ENCODE measurements at regions not wholly inside any gene's neighbourhood (a gene's known extent, or its start where the extent isn't known, plus 50 kb on each side); places are given as distances from the start of the nearest gene placed in this dataset.
A peak's percentile ranks its signal among the peaks of the same experiment; 100 is the strongest.
"Not testable (repeated sequence)": the region's sequence is repeated elsewhere in the genome, so short reads cannot be mapped to it uniquely, and the experiment has no call there.

- no peaks in the 10 kb centered on the region for H3K9me3 Mint-ChIP-seq (ENCODE audit: unreplicated experiment)
- peaks cover 5% of the 10 kb centered on the region for H3K27me3 Mint-ChIP-seq (ENCODE audit: unreplicated experiment)
- peaks cover 9% of the 10 kb centered on the region for H3K36me3 Mint-ChIP-seq (ENCODE audit: unreplicated experiment)
- H3K4me3 Mint-ChIP-seq (ENCODE audit: unreplicated experiment) = no peak overlapping the region
- H3K4me1 Mint-ChIP-seq (ENCODE audit: unreplicated experiment) = peaks cover 24% of the 10 kb centered on the region
- DNase-seq (ENCODE audit: extremely low spot score, unreplicated experiment) = no peak
- H3K27ac Mint-ChIP-seq (ENCODE audit: unreplicated experiment) = no peak overlapping the region
- no peak for TF ChIP-seq CTCF (IDR thresholded peaks at IDR 0.05)
Measured at GRCh38 chr17:77085926-77086432, 54.8 kb upstream of the SEC14L1 start.

- peak; percentile 95 for DNase-seq (ENCODE audit: extremely low spot score, unreplicated experiment)
- Mint-ChIP-seq H3K36me3 (ENCODE audit: unreplicated experiment) (peaks cover 10% of the 10 kb centered on the region), H3K4me3 (ENCODE audit: unreplicated experiment) (no peak overlapping the region), H3K4me1 (ENCODE audit: unreplicated experiment) (peaks cover 24% of the 10 kb centered on the region), H3K27ac (ENCODE audit: unreplicated experiment) (peak overlapping the region; percentile 38), H3K27me3 (ENCODE audit: unreplicated experiment) (peaks cover 5% of the 10 kb centered on the region), H3K9me3 (ENCODE audit: unreplicated experiment) (no peaks in the 10 kb centered on the region)
- peak; percentile 96 for TF ChIP-seq CTCF (IDR thresholded peaks at IDR 0.05)
Measured at GRCh38 chr17:77086433-77087010, 54.2 kb upstream of the SEC14L1 start.

- Mint-ChIP-seq H3K4me3 (ENCODE audit: unreplicated experiment) (peak overlapping the region; percentile 94), H3K27me3 (ENCODE audit: unreplicated experiment) (no peaks in the 10 kb centered on the region), H3K9me3 (ENCODE audit: unreplicated experiment) (no peaks in the 10 kb centered on the region), H3K36me3 (ENCODE audit: unreplicated experiment) (peaks cover 20% of the 10 kb centered on the region), H3K4me1 (ENCODE audit: unreplicated experiment) (peaks cover 25% of the 10 kb centered on the region), H3K27ac (ENCODE audit: unreplicated experiment) (peak overlapping the region; percentile 96)
- no peak for TF ChIP-seq CTCF (IDR thresholded peaks at IDR 0.05)
- no peak for DNase-seq (ENCODE audit: extremely low spot score, unreplicated experiment)
Measured at GRCh38 chr17:77087650-77088454, 52.9 kb upstream of the SEC14L1 start.

GRCh38 chr17:77088455-77089123 is 52.2 kb upstream of the SEC14L1 start:
- peak overlapping the region; percentile 94 for H3K4me3 Mint-ChIP-seq (ENCODE audit: unreplicated experiment)
- H3K27me3 Mint-ChIP-seq (ENCODE audit: unreplicated experiment) = no peaks in the 10 kb centered on the region
- no peaks in the 10 kb centered on the region for H3K9me3 Mint-ChIP-seq (ENCODE audit: unreplicated experiment)
- peaks cover 25% of the 10 kb centered on the region for H3K36me3 Mint-ChIP-seq (ENCODE audit: unreplicated experiment)
- peak; percentile 96 for DNase-seq (ENCODE audit: extremely low spot score, unreplicated experiment)
- H3K4me1 Mint-ChIP-seq (ENCODE audit: unreplicated experiment) = peaks cover 25% of the 10 kb centered on the region
- TF ChIP-seq CTCF (IDR thresholded peaks at IDR 0.05) = peak; percentile 83
- H3K27ac Mint-ChIP-seq (ENCODE audit: unreplicated experiment) = peak overlapping the region; percentile 96

GRCh38 chr17:77089124-77089490 is 51.7 kb upstream of the SEC14L1 start:
- Mint-ChIP-seq H3K27ac (ENCODE audit: unreplicated experiment) (peak overlapping the region; percentile 96), H3K4me1 (ENCODE audit: unreplicated experiment) (peaks cover 25% of the 10 kb centered on the region), H3K9me3 (ENCODE audit: unreplicated experiment) (no peaks in the 10 kb centered on the region), H3K4me3 (ENCODE audit: unreplicated experiment) (peak overlapping the region; percentile 94), H3K27me3 (ENCODE audit: unreplicated experiment) (no peaks in the 10 kb centered on the region), H3K36me3 (ENCODE audit: unreplicated experiment) (peaks cover 25% of the 10 kb centered on the region)
- DNase-seq (ENCODE audit: extremely low spot score, unreplicated experiment) = no peak
- TF ChIP-seq CTCF (IDR thresholded peaks at IDR 0.05) = no peak

- peaks cover 25% of the 10 kb centered on the region for H3K4me1 Mint-ChIP-seq (ENCODE audit: unreplicated experiment)
- not testable (repeated sequence) for H3K27ac Mint-ChIP-seq (ENCODE audit: unreplicated experiment); DNase-seq (ENCODE audit: extremely low spot score, unreplicated experiment); H3K9me3 Mint-ChIP-seq (ENCODE audit: unreplicated experiment); H3K27me3 Mint-ChIP-seq (ENCODE audit: unreplicated experiment); H3K4me3 Mint-ChIP-seq (ENCODE audit: unreplicated experiment)
- peaks cover 29% of the 10 kb centered on the region for H3K36me3 Mint-ChIP-seq (ENCODE audit: unreplicated experiment)
Measured at GRCh38 chr17:77089949-77090348, 50.8 kb upstream of the SEC14L1 start.

Measured in osteocyte (in vitro differentiated cells).